Loucy (cell line): ENCODE measurements at regions not wholly inside any gene's neighbourhood (a gene's known extent, or its start where the extent isn't known, plus 50 kb on each side); places are given as distances from the start of the nearest gene placed in this dataset.

Experiments used
- H2AFZ ChIP-seq: fragments of 200-600 bp; sonication (generic); 2 replicates; pipeline ENCODE4 v1.6.0; 2016; ENCODE audit warnings: antibody characterized with exemption, mild to moderate bottlenecking, low read length, moderate library complexity
- H3F3A ChIP-seq: fragments of 200-600 bp; 2 replicates; pipeline ENCODE4 v1.6.0; 2016; ENCODE audit warnings: antibody characterized with exemption, low read depth, mild to moderate bottlenecking
- H3K27me3 ChIP-seq: fragments of 200-600 bp; sonication (generic); 2 replicates; pipeline ENCODE4 v1.6.1; 2014; ENCODE audit warnings: low read length, mild to moderate bottlenecking; ENCODE audit not compliant: insufficient read depth, poor library complexity, severe bottlenecking
- H3K36me3 ChIP-seq: fragments of 200-600 bp; sonication (generic); 2 replicates; pipeline ENCODE4 v1.6.1; 2016; ENCODE audit warnings: low read length; ENCODE audit not compliant: insufficient read depth
- H3K4me1 ChIP-seq: fragments of 200-600 bp; sonication (generic); 2 replicates; pipeline ENCODE4 v1.5.1; 2014; ENCODE audit warnings: low read length, mild to moderate bottlenecking; ENCODE audit not compliant: insufficient read depth, poor library complexity, severe bottlenecking
- H3K4me2 ChIP-seq: fragments of 200-600 bp; sonication (generic); 2 replicates; pipeline ENCODE4 v1.6.0; 2014; ENCODE audit warnings: antibody characterized with exemption, low read length, low read depth, mild to moderate bottlenecking; ENCODE audit not compliant: poor library complexity, severe bottlenecking
- H3K4me3 ChIP-seq: fragments of 200-600 bp; sonication (generic); 2 replicates; pipeline ENCODE4 v1.5.1; 2014; ENCODE audit warnings: low read length, mild to moderate bottlenecking, mixed read lengths; ENCODE audit not compliant: poor library complexity, severe bottlenecking
- H3K79me2 ChIP-seq: fragments of 200-600 bp; sonication (generic); 2 replicates; pipeline ENCODE4 v1.6.1; 2014; ENCODE audit warnings: low read length; ENCODE audit not compliant: insufficient read depth
- H3K9ac ChIP-seq: fragments of 200-600 bp; sonication (generic); 2 replicates; pipeline ENCODE4 v1.6.0; 2014; ENCODE audit warnings: mild to moderate bottlenecking, low read depth, low read length, moderate library complexity; ENCODE audit not compliant: poor library complexity, severe bottlenecking
- H3K9me2 ChIP-seq: fragments of 200-600 bp; sonication (generic); replicated peaks from 2 replicates; pipeline ENCODE4 v1.6.1; 2016; ENCODE audit warnings: low read depth, low read length, mixed read lengths
- H3K9me3 ChIP-seq: fragments of 200-600 bp; sonication (generic); 2 replicates; pipeline ENCODE4 v1.6.1; 2014; ENCODE audit warnings: mild to moderate bottlenecking, antibody characterized with exemption, low read length, low read depth; ENCODE audit not compliant: insufficient read depth
- H4K20me1 ChIP-seq: fragments of 200-600 bp; sonication (generic); 2 replicates; pipeline ENCODE4 v1.6.0; 2014; ENCODE audit warnings: antibody characterized with exemption, low read length, mild to moderate bottlenecking; ENCODE audit not compliant: insufficient read depth, poor library complexity, severe bottlenecking
- CTCF ChIP-seq: fragments of 200-600 bp; sonication (generic); conservative IDR thresholded peaks from 2 replicates; pipeline ENCODE4 v1.5.1; 2014; ENCODE audit warnings: mild to moderate bottlenecking, antibody characterized with exemption, low read length
- EZH2phosphoT487 ChIP-seq: fragments of 200-600 bp; IDR thresholded peaks from 2 replicates; pipeline ENCODE4 v1.6.1; 2018; ENCODE audit warnings: antibody characterized with exemption, mild to moderate bottlenecking, moderate library complexity, borderline replicate concordance

GRCh38 chr10:118537623-118538022, 57.8 kb downstream of the PRLHR start:
- no peaks in the 10 kb centered on the region for H3K4me1 ChIP-seq
- TF ChIP-seq EZH2phosphoT487 (no peak), CTCF (no peak)
- H3F3A ChIP-seq = no peaks in the 10 kb centered on the region
- H3K4me3 ChIP-seq = no peak overlapping the region
- no peaks in the 10 kb centered on the region for H3K27me3 ChIP-seq
- H3K4me2 ChIP-seq = no peak overlapping the region
- H3K9me2 ChIP-seq = no peaks in the 10 kb centered on the region
- H3K79me2 ChIP-seq = no peaks in the 10 kb centered on the region
- H4K20me1 ChIP-seq = no peaks in the 10 kb centered on the region
- H2AFZ ChIP-seq = no peak overlapping the region
- H3K36me3 ChIP-seq = no peaks in the 10 kb centered on the region
- no peaks in the 10 kb centered on the region for H3K9me3 ChIP-seq
- no peak overlapping the region for H3K9ac ChIP-seq

GRCh38 chr10:118534136-118534535, 61.3 kb downstream of the PRLHR start:
- no peaks in the 10 kb centered on the region for H4K20me1 ChIP-seq

GRCh38 chr10:118531105-118531852, 64.2 kb downstream of the PRLHR start:
- Histone ChIP-seq H2AFZ (no peak overlapping the region), H3K79me2 (no peaks in the 10 kb centered on the region), H4K20me1 (no peaks in the 10 kb centered on the region), H3F3A (no peaks in the 10 kb centered on the region), H3K27me3 (no peaks in the 10 kb centered on the region), H3K4me3 (no peak overlapping the region), H3K9ac (no peak overlapping the region), H3K36me3 (no peaks in the 10 kb centered on the region), H3K9me3 (no peaks in the 10 kb centered on the region), H3K4me2 (no peak overlapping the region), H3K9me2 (no peaks in the 10 kb centered on the region), H3K4me1 (no peaks in the 10 kb centered on the region)
- TF ChIP-seq CTCF = no peak
- no peak for TF ChIP-seq EZH2phosphoT487

More at GRCh38 chr10:118534136-118534535, 61.3 kb downstream of the PRLHR start:
- H3K4me3 ChIP-seq = no peak overlapping the region
- no peaks in the 10 kb centered on the region for H3K27me3 ChIP-seq
- H3F3A ChIP-seq = no peaks in the 10 kb centered on the region
- no peaks in the 10 kb centered on the region for H3K36me3 ChIP-seq
- H3K9me3 ChIP-seq = no peaks in the 10 kb centered on the region
- no peaks in the 10 kb centered on the region for H3K9me2 ChIP-seq
- no peaks in the 10 kb centered on the region for H3K4me1 ChIP-seq
- H3K4me2 ChIP-seq = no peak overlapping the region
- no peak overlapping the region for H2AFZ ChIP-seq
- H3K79me2 ChIP-seq = no peaks in the 10 kb centered on the region
- H3K9ac ChIP-seq = no peak overlapping the region
- TF ChIP-seq CTCF = no peak
- TF ChIP-seq EZH2phosphoT487 = no peak
